GM18861 (cell line): ENCODE measurements at regions not wholly inside any gene's neighbourhood (a gene's known extent, or its start where the extent isn't known, plus 50 kb on each side); places are given as distances from the start of the nearest gene placed in this dataset.

Experiments
- ATAC-seq: cut with Tn5 transposase; IDR thresholded peaks from one replicate; pipeline ENCODE4 v1.9.1; 2021; ENCODE audit not compliant: unreplicated experiment

DNA sequence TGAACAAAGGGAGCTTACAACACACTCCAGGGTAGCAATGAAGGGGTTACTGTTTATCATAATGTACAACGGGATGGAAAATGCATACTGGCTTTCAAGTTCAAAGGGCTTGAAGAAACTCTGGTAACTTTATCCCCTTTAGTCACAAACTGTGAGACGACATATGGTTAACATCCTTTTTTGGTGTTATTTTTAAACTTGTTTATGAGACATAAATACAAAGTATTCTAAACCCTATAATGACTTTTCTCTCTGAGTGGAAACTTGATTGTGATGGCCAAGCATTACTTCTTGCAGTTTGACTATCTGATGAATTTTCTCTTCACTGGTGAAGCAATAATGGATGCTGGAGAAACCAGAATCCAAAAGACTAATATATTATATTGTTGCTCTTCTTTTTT lies 62.0 kb upstream of the SEMA3A start:
- ATAC-seq, result no peak

DNA sequence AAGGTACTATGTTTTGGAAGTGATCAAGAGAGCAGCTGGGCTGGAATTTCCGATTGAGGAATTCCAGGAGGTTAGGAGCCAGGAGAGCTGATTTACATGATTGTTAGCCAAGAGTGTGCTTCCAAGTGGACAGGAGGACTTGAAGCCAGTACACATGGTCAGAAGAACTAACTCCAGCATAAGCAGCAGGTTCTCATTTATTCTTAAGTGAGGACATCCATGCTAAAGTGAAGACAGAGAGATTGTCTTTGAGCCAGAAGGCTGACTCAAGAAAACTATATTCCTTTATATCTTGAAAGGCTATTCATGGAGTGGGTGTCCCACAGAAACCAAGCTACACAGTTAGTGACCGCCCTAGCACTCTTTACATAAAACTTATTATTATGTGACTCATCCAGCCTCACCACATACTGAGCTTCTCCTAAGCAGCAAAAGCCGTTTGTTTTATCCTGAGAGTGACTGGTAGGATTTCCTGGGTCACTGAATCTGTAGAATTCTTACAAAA lies 56.7 kb upstream of the SEMA3A start:
- no peak for ATAC-seq

DNA sequence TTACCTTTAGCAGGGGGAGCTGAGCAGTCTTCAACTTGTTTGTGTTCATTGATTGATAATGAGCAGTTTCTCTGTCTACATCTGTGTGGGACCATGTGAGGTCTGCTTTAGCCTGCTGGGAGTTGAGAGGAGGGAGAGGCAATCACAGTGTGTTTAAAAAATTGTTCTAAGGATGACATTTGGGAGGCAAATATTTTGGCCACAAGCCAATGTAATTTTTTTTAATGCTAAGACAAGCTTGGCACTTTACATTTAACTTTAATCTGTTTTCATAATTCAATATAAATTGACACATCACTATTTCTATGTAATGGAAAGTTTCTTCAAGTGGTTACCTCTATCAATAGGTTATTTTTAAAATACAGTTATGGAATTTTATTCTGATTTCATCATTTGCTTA lies 55.9 kb upstream of the SEMA3A start:
- no peak for ATAC-seq

DNA sequence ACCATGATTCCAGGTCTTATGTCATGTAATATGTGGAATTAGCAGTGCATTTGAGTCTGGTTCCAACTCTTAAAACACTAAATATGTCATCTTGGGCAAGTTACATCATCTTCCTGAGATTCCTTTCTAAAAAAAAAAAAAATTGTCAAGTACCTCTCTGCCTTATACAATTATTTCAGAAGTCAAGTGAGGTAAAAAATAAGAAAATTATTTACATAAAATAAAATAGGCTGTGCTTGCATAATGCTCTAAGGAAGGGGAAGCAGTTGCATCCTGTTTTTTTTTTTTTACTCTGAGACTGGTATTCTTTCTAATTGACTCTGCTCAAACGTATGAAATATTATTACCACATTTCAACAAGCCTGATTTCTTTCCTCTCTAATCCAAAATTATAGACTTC lies 55.1 kb upstream of the SEMA3A start:
- no peak for ATAC-seq

DNA sequence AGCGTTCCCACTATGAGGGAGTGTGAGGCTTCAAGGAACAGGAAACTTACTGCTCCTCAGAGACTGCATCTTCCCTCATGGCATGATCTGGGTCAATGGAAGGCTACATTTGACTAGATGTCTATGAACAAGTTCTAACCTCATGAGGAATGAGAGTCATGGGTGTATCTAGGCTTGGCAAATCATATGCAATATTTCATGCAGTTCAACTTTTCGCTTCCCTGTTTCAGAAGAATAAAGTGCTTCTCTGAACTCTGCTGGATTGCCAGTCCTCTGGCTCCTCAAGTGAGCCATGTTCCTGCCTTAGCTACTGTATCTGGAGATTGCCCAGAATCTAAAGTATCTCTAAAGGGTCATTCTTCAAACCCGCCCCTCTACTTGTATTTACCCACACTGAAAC lies 54.3 kb upstream of the SEMA3A start:
- ATAC-seq, result no peak

DNA sequence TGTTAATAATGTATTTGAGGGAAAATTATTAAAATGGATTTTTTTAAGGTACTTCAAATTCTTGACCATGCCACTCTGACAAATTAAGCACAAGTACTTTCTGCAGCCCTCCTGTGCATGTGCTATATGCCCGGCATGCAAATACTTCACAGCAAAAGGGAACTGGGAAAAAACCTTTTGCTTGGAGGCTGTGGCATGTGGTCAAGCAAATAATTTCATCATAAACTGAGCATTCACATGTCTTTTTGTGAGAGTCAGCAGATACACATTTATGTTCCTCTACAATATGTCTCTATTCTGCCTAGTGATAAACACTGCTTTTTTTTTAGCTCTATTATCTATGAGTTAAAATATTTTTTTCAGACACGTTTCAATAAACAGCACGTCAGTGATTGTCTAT lies 53.7 kb upstream of the SEMA3A start:
- ATAC-seq, result peak; percentile 69

DNA sequence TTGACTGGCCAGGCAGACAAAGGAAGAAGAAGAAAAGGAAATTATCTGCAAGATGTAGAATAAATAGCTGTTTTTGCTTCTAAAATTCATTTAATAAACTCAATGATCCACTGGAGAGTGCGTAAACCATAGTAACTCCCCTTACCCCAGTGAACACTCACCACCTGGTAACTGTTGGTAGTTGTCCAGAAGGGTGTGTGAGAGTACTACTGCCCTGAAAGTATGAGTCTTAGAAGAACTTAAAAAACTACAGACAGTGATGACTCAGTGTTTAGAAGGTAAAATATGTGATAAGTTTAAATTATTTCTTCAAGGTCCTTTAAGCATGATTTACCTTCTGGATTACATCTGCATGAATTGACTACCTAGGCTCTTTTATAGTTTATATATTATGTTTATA lies 53.0 kb upstream of the SEMA3A start:
- ATAC-seq, result no peak

DNA sequence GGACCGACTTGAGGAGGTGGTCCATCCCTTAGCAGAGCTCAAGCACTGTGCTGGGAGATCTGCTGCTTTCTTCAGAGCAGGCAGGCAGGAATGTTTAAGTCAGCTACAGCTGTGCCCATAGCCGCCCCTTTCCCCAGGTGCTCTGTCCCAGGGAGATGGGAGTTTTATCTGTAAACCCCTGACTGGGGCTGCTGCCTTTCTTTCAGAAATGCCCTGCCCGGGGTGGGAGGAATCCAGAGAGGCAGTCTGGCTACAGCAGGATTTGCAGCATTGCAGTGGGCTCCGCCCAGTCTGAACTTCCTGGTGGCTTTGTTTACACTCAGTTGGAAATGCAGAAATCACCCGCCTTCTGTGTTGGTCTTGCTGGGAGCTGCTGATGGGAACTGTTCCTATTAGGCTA lies 51.2 kb upstream of the SEMA3A start:
- no peak for ATAC-seq
